Fibroblast of mammary gland (primary cell): ENCODE measurements at regions not wholly inside any gene's neighbourhood (a gene's known extent, or its start where the extent isn't known, plus 50 kb on each side); places are given as distances from the start of the nearest gene placed in this dataset.

Experiments used
- DNase-seq: peaks from one replicate; pipeline ENCODE4 v3.0.0-alpha.2; 2010; ENCODE audit warnings: low read depth
- H3K4me3 ChIP-seq: 2 replicates; pipeline ENCODE4 v1.5.1; 2011; ENCODE audit warnings: low read depth, mild to moderate bottlenecking, low read length, moderate library complexity; ENCODE audit not compliant: control insufficient read depth
- CTCF ChIP-seq: conservative IDR thresholded peaks from 2 replicates; pipeline ENCODE4 v1.5.1; 2011; ENCODE audit warnings: low read depth, low read length, inconsistent platforms; ENCODE audit not compliant: control insufficient read depth, insufficient read depth

- DNase-seq: no peak
- no peak for TF ChIP-seq CTCF
- H3K4me3 ChIP-seq: no peak overlapping the region
Measured at GRCh38 chr10:78764436-78764835, 304.3 kb upstream of the ZMIZ1 start.

- H3K4me3 ChIP-seq: no peak overlapping the region
- no peak for TF ChIP-seq CTCF
- no peak for DNase-seq
Measured at GRCh38 chr10:78764846-78765430, 303.8 kb upstream of the ZMIZ1 start.

- H3K4me3 ChIP-seq: no peak overlapping the region
- no peak for TF ChIP-seq CTCF
- DNase-seq: no peak
Measured at GRCh38 chr10:78765726-78766335, 302.9 kb upstream of the ZMIZ1 start.

- TF ChIP-seq CTCF: no peak
- DNase-seq: no peak
- H3K4me3 ChIP-seq: no peak overlapping the region
Measured at GRCh38 chr10:78766603-78767002, 302.2 kb upstream of the ZMIZ1 start.

GRCh38 chr10:78768041-78768835 lies 300.5 kb upstream of the ZMIZ1 start:
- TF ChIP-seq CTCF: no peak
- DNase-seq: no peak
- H3K4me3 ChIP-seq: no peak overlapping the region

- no peak for TF ChIP-seq CTCF
- H3K4me3 ChIP-seq: no peak overlapping the region
- no peak for DNase-seq
Measured at GRCh38 chr10:78768876-78769275, 299.9 kb upstream of the ZMIZ1 start.
